ENCODE measurements at regions not wholly inside any gene's neighbourhood (a gene's known extent, or its start where the extent isn't known, plus 50 kb on each side); places are given as distances from the start of the nearest gene placed in this dataset.

DNA sequence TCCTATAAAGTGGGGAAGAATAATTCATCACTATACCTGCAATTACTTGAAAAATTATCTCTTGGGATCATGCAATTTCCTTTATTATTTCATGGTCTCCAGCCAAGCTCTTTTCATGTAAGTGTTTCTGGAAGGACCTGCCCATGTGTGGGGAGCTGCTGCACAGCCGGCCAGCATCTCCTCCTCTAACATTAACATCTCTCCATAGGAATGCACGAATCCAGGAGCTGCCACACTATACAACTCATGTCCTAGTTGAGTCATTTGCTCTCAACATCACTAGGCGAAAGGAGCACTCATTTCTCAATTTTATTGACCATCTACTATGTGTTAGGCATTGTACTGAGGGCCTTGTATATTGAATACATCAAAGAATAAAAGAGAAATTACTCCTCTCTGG, 144.3 kb upstream of the ERBB4 start:
- TF ChIP-seq POLR2A (IDR thresholded peaks at IDR 0.05) (no peak), CTCF (IDR thresholded peaks at IDR 0.05) (no peak)
